GM23248 (cell line): ENCODE measurements at regions not wholly inside any gene's neighbourhood (a gene's known extent, or its start where the extent isn't known, plus 50 kb on each side); places are given as distances from the start of the nearest gene placed in this dataset.

Experiments used
- DNase-seq: peaks from one replicate; pipeline ENCODE4 v3.0.0-alpha.2; 2015
- H2AFZ ChIP-seq: fragments of 200-600 bp; sonication (generic); 2 replicates; pipeline ENCODE4 v1.6.1; 2016; ENCODE audit warnings: antibody characterized with exemption
- H3F3A ChIP-seq: fragments of 200-600 bp; sonication (generic); 2 replicates; pipeline ENCODE4 v1.6.1; 2016; ENCODE audit warnings: mild to moderate bottlenecking, antibody characterized with exemption, mixed run types; ENCODE audit not compliant: insufficient read depth
- H3K27ac ChIP-seq: fragments of 200-600 bp; sonication (generic); 2 replicates; pipeline ENCODE4 v1.5.1; 2016; ENCODE audit warnings: mild to moderate bottlenecking
- H3K27me3 ChIP-seq: fragments of 200-600 bp; sonication (generic); replicated peaks from 2 replicates; pipeline ENCODE4 v1.6.1; 2016; ENCODE audit warnings: mild to moderate bottlenecking; ENCODE audit not compliant: insufficient read depth
- H3K36me3 ChIP-seq: fragments of 200-600 bp; sonication (generic); 2 replicates; pipeline ENCODE4 v1.6.1; 2016; ENCODE audit warnings: low read depth, mild to moderate bottlenecking
- H3K4me1 ChIP-seq: fragments of 200-600 bp; sonication (generic); 2 replicates; pipeline ENCODE4 v1.6.1; 2016; ENCODE audit warnings: mild to moderate bottlenecking; ENCODE audit not compliant: insufficient read depth
- H3K4me2 ChIP-seq: fragments of 200-600 bp; sonication (generic); one replicate; pipeline ENCODE4 v1.6.1; 2016; ENCODE audit warnings: mild to moderate bottlenecking; ENCODE audit not compliant: unreplicated experiment
- H3K4me3 ChIP-seq: fragments of 200-600 bp; sonication (generic); 2 replicates; pipeline ENCODE4 v1.5.1; 2016; ENCODE audit warnings: mild to moderate bottlenecking
- H3K79me2 ChIP-seq: fragments of 200-600 bp; sonication (generic); 2 replicates; pipeline ENCODE4 v1.6.1; 2016; ENCODE audit warnings: mild to moderate bottlenecking; ENCODE audit not compliant: insufficient read depth
- H3K9ac ChIP-seq: fragments of 200-600 bp; sonication (generic); 2 replicates; pipeline ENCODE4 v1.6.1; 2016; ENCODE audit warnings: mild to moderate bottlenecking
- H3K9me2 ChIP-seq: fragments of 200-600 bp; sonication (generic); 2 replicates; pipeline ENCODE4 v1.6.1; 2016; ENCODE audit warnings: mixed run types, mild to moderate bottlenecking, moderate library complexity; ENCODE audit not compliant: insufficient read depth
- H3K9me3 ChIP-seq: fragments of 200-600 bp; sonication (generic); one replicate; pipeline ENCODE4 v1.6.1; 2017; ENCODE audit warnings: low read depth
- H4K20me1 ChIP-seq: fragments of 200-600 bp; sonication (generic); 2 replicates; pipeline ENCODE4 v1.6.0; 2016; ENCODE audit not compliant: insufficient read depth
- EZH2 ChIP-seq: fragments of 200-600 bp; sonication (generic); IDR thresholded peaks from 2 replicates; pipeline ENCODE4 v1.6.1; 2018; ENCODE audit warnings: antibody characterized with exemption, mild to moderate bottlenecking; ENCODE audit not compliant: insufficient read depth, poor library complexity, severe bottlenecking
- EZH2phosphoT487 ChIP-seq: fragments of 200-600 bp; sonication (generic); IDR thresholded peaks from 2 replicates; pipeline ENCODE4 v1.6.1; 2018; ENCODE audit warnings: antibody characterized with exemption, moderate library complexity, mild to moderate bottlenecking, low read depth; ENCODE audit not compliant: insufficient read depth
- WGBS, 2 experiments: methylation state at CpG; one replicate each; pipeline ENCODE4 v1.1.6; 2015 to 2017; ENCODE audit warnings: low lambda C conversion rate in 2 of 2, low coverage in 1 of 2; ENCODE audit errors: missing lambda C conversion rate in 2 of 2; 5-methylcytosine and 5-hydroxymethylcytosine counted together
- in situ Hi-C: fragments of 300-500 bp; cut with MboI; formaldehyde crosslinking; loops from 2 replicates; pipeline ENCODE4 v1.15.0; 2020

- no peak overlapping the region for H3K27ac ChIP-seq
- no peaks in the 10 kb centered on the region for H3K36me3 ChIP-seq
- no peaks in the 10 kb centered on the region for H3K9me3 ChIP-seq
- H3K4me2 ChIP-seq, result no peak overlapping the region
- H3F3A ChIP-seq, result no peaks in the 10 kb centered on the region
- H3K4me1 ChIP-seq, result peaks cover 8% of the 10 kb centered on the region
- H4K20me1 ChIP-seq, result no peaks in the 10 kb centered on the region
- H3K79me2 ChIP-seq, result no peaks in the 10 kb centered on the region
- no peak overlapping the region for H3K9ac ChIP-seq
- H3K27me3 ChIP-seq, result no peaks in the 10 kb centered on the region; the same call in 1 of the 2 replicates
- H3K9me2 ChIP-seq, result no peaks in the 10 kb centered on the region
- TF ChIP-seq EZH2phosphoT487 (no peak), EZH2 (no peak)
- in situ Hi-C loops, result loop anchor here (10.0 kb wide), 1 partner anchor 615 kb away; no protein-coding TSS in a partner anchor
- H3K4me3 ChIP-seq, result no peak overlapping the region
- no peak for DNase-seq
- WGBS, 2 experiments, result 47 to 49% methylated on average over 3 of the region's 3 CpGs
- H2AFZ ChIP-seq, result no peak overlapping the region
Measured at GRCh38 chr5:138649775-138650174, 74.6 kb upstream of the HSPA9 start.

DNA sequence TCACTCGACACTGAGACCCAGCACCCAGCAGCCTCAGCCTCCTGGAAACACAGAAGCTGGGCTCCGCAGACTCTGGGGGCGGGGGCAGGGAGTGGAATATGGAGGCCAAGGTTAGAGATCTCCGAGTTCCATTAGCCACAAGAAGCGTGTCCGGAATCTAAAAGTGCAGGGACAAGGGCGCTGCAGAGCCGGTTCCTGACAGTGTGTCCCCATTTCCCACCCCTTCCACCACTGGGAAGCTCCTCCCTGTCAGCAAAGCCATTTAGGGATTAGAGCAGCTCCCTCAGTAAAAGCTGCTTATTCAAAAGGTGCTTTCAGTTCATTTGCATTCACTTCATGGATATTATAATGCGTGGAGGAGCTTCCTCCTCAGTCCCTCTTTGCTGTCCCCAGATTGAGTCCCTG is 74.1 kb upstream of the HSPA9 start:
- Histone ChIP-seq H3K9me2 (no peaks in the 10 kb centered on the region), H3K4me2 (no peak overlapping the region), H4K20me1 (no peaks in the 10 kb centered on the region), H3K79me2 (no peaks in the 10 kb centered on the region), H3K9ac (no peak overlapping the region), H2AFZ (no peak overlapping the region), H3K36me3 (no peaks in the 10 kb centered on the region), H3F3A (no peaks in the 10 kb centered on the region), H3K27ac (no peak overlapping the region), H3K27me3 (no peaks in the 10 kb centered on the region; the same call in 1 of the 2 replicates), H3K4me3 (no peak overlapping the region), H3K4me1 (peaks cover 4% of the 10 kb centered on the region; the same call in 1 of the 2 replicates), H3K9me3 (no peaks in the 10 kb centered on the region)
- no peak for TF ChIP-seq EZH2
- no peak for TF ChIP-seq EZH2phosphoT487
- WGBS, 2 experiments, result 80 to 84% methylated on average over 9 of the region's 9 CpGs
- no peak for DNase-seq
- in situ Hi-C loops, result loop anchor here (10.0 kb wide), 1 partner anchor 615 kb away; no protein-coding TSS in a partner anchor

- Histone ChIP-seq H3K9ac (no peak overlapping the region), H3K9me3 (no peaks in the 10 kb centered on the region), H3K79me2 (no peaks in the 10 kb centered on the region), H3K27me3 (no peaks in the 10 kb centered on the region; the same call in 1 of the 2 replicates), H2AFZ (no peak overlapping the region), H3K4me1 (peaks cover 4% of the 10 kb centered on the region; the same call in 1 of the 2 replicates), H3K27ac (no peak overlapping the region), H3K9me2 (no peaks in the 10 kb centered on the region), H3K4me3 (no peak overlapping the region), H3K36me3 (no peaks in the 10 kb centered on the region), H4K20me1 (no peaks in the 10 kb centered on the region), H3F3A (no peaks in the 10 kb centered on the region), H3K4me2 (no peak overlapping the region)
- no peak for DNase-seq
- in situ Hi-C loops, result loop anchor here (10.0 kb wide), 1 partner anchor 616 kb away; no protein-coding TSS in a partner anchor
- 87 to 91% methylated on average over 2 of the region's 2 CpGs for WGBS, 2 experiments
- TF ChIP-seq EZH2 (no peak), EZH2phosphoT487 (no peak)
Measured at GRCh38 chr5:138648841-138649240, 73.6 kb upstream of the HSPA9 start.

GRCh38 chr5:138647794-138648410 is 72.7 kb upstream of the HSPA9 start:
- no peak overlapping the region for H3K27ac ChIP-seq
- no peaks in the 10 kb centered on the region for H3F3A ChIP-seq
- no peak overlapping the region for H3K4me2 ChIP-seq
- H4K20me1 ChIP-seq, result no peaks in the 10 kb centered on the region
- no peak overlapping the region for H2AFZ ChIP-seq
- no peak for DNase-seq
- no peaks in the 10 kb centered on the region; the same call in 1 of the 2 replicates for H3K27me3 ChIP-seq
- no peak overlapping the region for H3K4me3 ChIP-seq
- no peaks in the 10 kb centered on the region for H3K9me2 ChIP-seq
- TF ChIP-seq EZH2 (no peak), EZH2phosphoT487 (no peak)
- H3K4me1 ChIP-seq, result peaks cover 4% of the 10 kb centered on the region; the same call in 1 of the 2 replicates
- 69 to 81% methylated on average over 5 of the region's 5 CpGs for WGBS, 2 experiments
- no peaks in the 10 kb centered on the region for H3K79me2 ChIP-seq
- in situ Hi-C loops, result loop anchor here (10.0 kb wide), 1 partner anchor 617 kb away; no protein-coding TSS in a partner anchor
- no peaks in the 10 kb centered on the region for H3K9me3 ChIP-seq
- H3K9ac ChIP-seq, result no peak overlapping the region
- H3K36me3 ChIP-seq, result no peaks in the 10 kb centered on the region
